GM19468 (cell line): ENCODE measurements at regions not wholly inside any gene's neighbourhood (a gene's known extent, or its start where the extent isn't known, plus 50 kb on each side); places are given as distances from the start of the nearest gene placed in this dataset.

Source experiments
- ATAC-seq: cut with Tn5 transposase; IDR thresholded peaks from one replicate; pipeline ENCODE4 v1.9.1; 2021; ENCODE audit warnings: mild to moderate bottlenecking, moderate library complexity, moderate number of reproducible peaks; ENCODE audit not compliant: unreplicated experiment; ENCODE audit errors: extremely low read depth

- no peak for ATAC-seq
These were observed 283.2 kb downstream of the KCNS3 start for GRCh38 chr2:18161681-18162080.

- no peak for ATAC-seq
These were observed 281.4 kb downstream of the KCNS3 start for GRCh38 chr2:18159896-18160295.

- ATAC-seq: no peak
These were observed 278.0 kb downstream of the KCNS3 start for GRCh38 chr2:18156421-18156820.

GRCh38 chr2:18156002-18156401 is 277.5 kb downstream of the KCNS3 start:
- no peak for ATAC-seq

- ATAC-seq: no peak
These were observed 276.3 kb downstream of the KCNS3 start for GRCh38 chr2:18154812-18155211.

- no peak for ATAC-seq
These were observed 275.8 kb downstream of the KCNS3 start for GRCh38 chr2:18154259-18154658.

- no peak for ATAC-seq
These were observed 275.3 kb downstream of the KCNS3 start for GRCh38 chr2:18153741-18154140.

GRCh38 chr2:18151237-18151636 is 272.8 kb downstream of the KCNS3 start:
- ATAC-seq: no peak

- ATAC-seq: no peak
These were observed 271.3 kb downstream of the KCNS3 start for GRCh38 chr2:18149660-18150246.

GRCh38 chr2:18136881-18137475 is 258.5 kb downstream of the KCNS3 start:
- no peak for ATAC-seq

- no peak for ATAC-seq
These were observed 254.8 kb downstream of the KCNS3 start for GRCh38 chr2:18133310-18133709.

GRCh38 chr2:18132697-18133096 is 254.2 kb downstream of the KCNS3 start:
- no peak for ATAC-seq

GRCh38 chr2:18131761-18132160 is 253.3 kb downstream of the KCNS3 start:
- ATAC-seq: no peak

GRCh38 chr2:18129348-18129747 is 250.9 kb downstream of the KCNS3 start:
- ATAC-seq: no peak

GRCh38 chr2:18125303-18125702 is 246.8 kb downstream of the KCNS3 start:
- ATAC-seq: no peak

GRCh38 chr2:18124116-18124835 is 245.8 kb downstream of the KCNS3 start:
- no peak for ATAC-seq

- no peak for ATAC-seq
These were observed 245.1 kb downstream of the KCNS3 start for GRCh38 chr2:18123577-18123976.

- ATAC-seq: no peak
These were observed 244.7 kb downstream of the KCNS3 start for GRCh38 chr2:18123211-18123570.

- no peak for ATAC-seq
These were observed 244.2 kb downstream of the KCNS3 start for GRCh38 chr2:18122544-18123210.

GRCh38 chr2:18119883-18120282 is 241.4 kb downstream of the KCNS3 start:
- ATAC-seq: no peak

- ATAC-seq: no peak
These were observed 240.2 kb downstream of the KCNS3 start for GRCh38 chr2:18118703-18119102.
